Neural cell (in vitro differentiated cells): ENCODE measurements at regions not wholly inside any gene's neighbourhood (a gene's known extent, or its start where the extent isn't known, plus 50 kb on each side); places are given as distances from the start of the nearest gene placed in this dataset.

Source experiments
- H2AFZ ChIP-seq: fragments of 200-600, 300-800 bp; sonication (generic), shearing (Covaris generic); 2 replicates; pipeline ENCODE4 v1.6.0; 2014; ENCODE audit warnings: low read depth, mild to moderate bottlenecking, antibody characterized with exemption, low read length, moderate library complexity
- H3F3A ChIP-seq: fragments of 200-600 bp; shearing (Covaris generic); 2 replicates; pipeline ENCODE4 v1.6.1; 2016; ENCODE audit warnings: mild to moderate bottlenecking, moderate library complexity, mixed read lengths, antibody characterized with exemption, low read length; ENCODE audit not compliant: insufficient read depth, poor library complexity, severe bottlenecking
- H3K27ac ChIP-seq: fragments of 200-600, 300-800 bp; sonication (generic), shearing (Covaris generic); 2 replicates; pipeline ENCODE4 v1.5.1; 2014; ENCODE audit warnings: mild to moderate bottlenecking, low read length, moderate library complexity
- H3K27me3 ChIP-seq: fragments of 300-800, 200-600 bp; sonication (generic), shearing (Covaris generic); 2 replicates; pipeline ENCODE4 v1.6.0; 2014; ENCODE audit warnings: mild to moderate bottlenecking, low read depth, low read length, moderate library complexity; ENCODE audit not compliant: insufficient read depth
- H3K36me3 ChIP-seq: fragments of 300-800, 200-600 bp; sonication (generic), shearing (Covaris generic); 2 replicates; pipeline ENCODE4 v1.5.1; 2014; ENCODE audit warnings: mild to moderate bottlenecking, antibody characterized with exemption, low read length, moderate library complexity; ENCODE audit not compliant: insufficient read depth
- H3K4me2 ChIP-seq: fragments of 300-800, 200-600 bp; sonication (generic), shearing (Covaris generic); 2 replicates; pipeline ENCODE4 v1.6.0; 2014; ENCODE audit warnings: mild to moderate bottlenecking, low read length
- H3K4me3 ChIP-seq: fragments of 300-800, 200-600 bp; sonication (generic), shearing (Covaris generic); 2 replicates; pipeline ENCODE4 v1.5.1; 2014; ENCODE audit warnings: mild to moderate bottlenecking, low read length, moderate library complexity
- H3K79me2 ChIP-seq: fragments of 200-600 bp; shearing (Covaris generic); replicated peaks from 2 replicates; pipeline ENCODE4 v1.6.0; 2014; ENCODE audit warnings: mild to moderate bottlenecking, low read length, moderate library complexity; ENCODE audit not compliant: insufficient read depth
- H3K9ac ChIP-seq: fragments of 300-800, 200-600 bp; sonication (generic), shearing (Covaris generic); 2 replicates; pipeline ENCODE4 v1.6.1; 2016; ENCODE audit warnings: mild to moderate bottlenecking, low read length, mixed read lengths
- H3K9me2 ChIP-seq: fragments of 200-600 bp; shearing (Covaris generic); 2 replicates; pipeline ENCODE4 v1.6.1; 2016; ENCODE audit warnings: mild to moderate bottlenecking, low read length, mixed read lengths; ENCODE audit not compliant: insufficient read depth
- H3K9me3 ChIP-seq: fragments of 200-600, 300-800 bp; sonication (generic), shearing (Covaris generic); 2 replicates; pipeline ENCODE4 v1.6.1; 2016; ENCODE audit warnings: mild to moderate bottlenecking, mixed run types, low read length, moderate library complexity, mixed read lengths
- H4K20me1 ChIP-seq: fragments of 200-600 bp; shearing (Covaris generic); 2 replicates; pipeline ENCODE4 v1.6.1; 2016; ENCODE audit warnings: mild to moderate bottlenecking, mixed run types; ENCODE audit not compliant: insufficient read depth
- CTCF ChIP-seq: fragments of 450-650 bp; IDR thresholded peaks from 2 replicates; pipeline ENCODE4 v1.5.1; 2014; ENCODE audit warnings: antibody characterized with exemption, mild to moderate bottlenecking, moderate library complexity; ENCODE audit not compliant: poor library complexity, severe bottlenecking
- EP300 ChIP-seq: fragments of 450-650 bp; conservative IDR thresholded peaks from 2 replicates; pipeline ENCODE4 v1.6.1; 2014; ENCODE audit warnings: antibody characterized with exemption, mild to moderate bottlenecking, moderate library complexity; ENCODE audit not compliant: poor library complexity, severe bottlenecking
- EZH2 ChIP-seq: fragments of 200-600, 300-800 bp; shearing (Covaris generic), sonication (generic); IDR thresholded peaks from 2 replicates; pipeline ENCODE4 v1.6.1; 2014; ENCODE audit warnings: antibody characterized with exemption, low read length, borderline replicate concordance, mild to moderate bottlenecking; ENCODE audit not compliant: insufficient read depth, poor library complexity, severe bottlenecking
- MXI1 ChIP-seq: fragments of 450-650 bp; conservative IDR thresholded peaks from 2 replicates; pipeline ENCODE4 v1.6.1; 2014; ENCODE audit warnings: antibody characterized with exemption, mild to moderate bottlenecking; ENCODE audit not compliant: poor library complexity, severe bottlenecking
- POLR2AphosphoS5 ChIP-seq: IDR thresholded peaks from 2 replicates; pipeline ENCODE4 v1.6.1; 2012
- RAD21 ChIP-seq: fragments of 450-650 bp; conservative IDR thresholded peaks from 2 replicates; pipeline ENCODE4 v1.6.1; 2014; ENCODE audit warnings: antibody characterized with exemption, mild to moderate bottlenecking, moderate library complexity
- REST ChIP-seq: IDR thresholded peaks from 2 replicates; pipeline ENCODE4 v1.6.1; 2012; ENCODE audit warnings: borderline replicate concordance
- SMC3 ChIP-seq: fragments of 450-650 bp; conservative IDR thresholded peaks from 2 replicates; pipeline ENCODE4 v1.6.1; 2014; ENCODE audit warnings: antibody characterized with exemption, mild to moderate bottlenecking, moderate library complexity; ENCODE audit not compliant: poor library complexity
- TAF1 ChIP-seq: IDR thresholded peaks from 2 replicates; pipeline ENCODE4 v1.6.1; 2012; ENCODE audit warnings: low read depth

GRCh38 chr2:147502711-147503290 is 342.0 kb upstream of the ACVR2A start:
- TF ChIP-seq RAD21 (no peak), SMC3 (no peak)
- Histone ChIP-seq H3K79me2 (no peaks in the 10 kb centered on the region), H3F3A (no peaks in the 10 kb centered on the region), H3K27ac (no peak overlapping the region), H4K20me1 (no peaks in the 10 kb centered on the region), H3K9ac (no peak overlapping the region), H3K9me2 (no peaks in the 10 kb centered on the region), H3K9me3 (no peaks in the 10 kb centered on the region), H3K4me2 (no peak overlapping the region), H3K27me3 (no peaks in the 10 kb centered on the region), H3K4me3 (no peak overlapping the region), H3K36me3 (no peaks in the 10 kb centered on the region), H2AFZ (no peak overlapping the region)

- Histone ChIP-seq H3K27ac (no peak overlapping the region), H4K20me1 (no peaks in the 10 kb centered on the region), H3K9ac (no peak overlapping the region), H3K4me2 (no peak overlapping the region), H2AFZ (no peak overlapping the region), H3F3A (no peaks in the 10 kb centered on the region), H3K9me3 (no peaks in the 10 kb centered on the region), H3K79me2 (no peaks in the 10 kb centered on the region), H3K9me2 (no peaks in the 10 kb centered on the region), H3K36me3 (no peaks in the 10 kb centered on the region), H3K4me3 (no peak overlapping the region), H3K27me3 (no peaks in the 10 kb centered on the region)
- TF ChIP-seq EZH2 (no peak), REST (no peak), SMC3 (no peak), RAD21 (no peak), POLR2AphosphoS5 (no peak), TAF1 (no peak), MXI1 (no peak), CTCF (no peak), EP300 (no peak)
These were observed 342.9 kb upstream of the ACVR2A start for GRCh38 chr2:147501968-147502367.
